Natural killer cell (primary cell): ENCODE measurements at regions not wholly inside any gene's neighbourhood (a gene's known extent, or its start where the extent isn't known, plus 50 kb on each side); places are given as distances from the start of the nearest gene placed in this dataset.

Source experiments
- ATAC-seq, 3 donors: fragments of 150-1000 bp in 2 of 3; fragments of 200-7000 bp in 1 of 3; cut with Tn5 transposase; 1 replicate in 1 of 3; 2 replicates in 2 of 3; pipeline ENCODE4 v1.10.0; 2021; ENCODE audit warnings: mild to moderate bottlenecking in 2 of 3, moderate library complexity in 2 of 3
- DNase-seq, 2 donors: peaks; one replicate each; pipeline versions ENCODE4 v3.0.0 to v3.0.0-alpha.2; 2013 to 2021; ENCODE audit warnings: mixed read lengths in 1 of 2
- H3K27ac ChIP-seq: one replicate; pipeline ENCODE4 v1.5.1; 2013; ENCODE audit warnings: mild to moderate bottlenecking, low read length
- H3K27me3 ChIP-seq: one replicate; pipeline ENCODE4 v1.6.1; 2013; ENCODE audit warnings: low read length; ENCODE audit not compliant: control insufficient read depth, insufficient read depth
- H3K36me3 ChIP-seq: one replicate; pipeline ENCODE4 v1.6.1; 2013; ENCODE audit warnings: low read length; ENCODE audit not compliant: control insufficient read depth, insufficient read depth
- H3K4me1 ChIP-seq: one replicate; pipeline ENCODE4 v1.6.1; 2013; ENCODE audit warnings: low read length; ENCODE audit not compliant: control insufficient read depth, insufficient read depth
- H3K4me3 ChIP-seq: one replicate; pipeline ENCODE4 v1.5.1; 2013; ENCODE audit warnings: low read length
- H3K9me3 ChIP-seq: one replicate; pipeline ENCODE4 v1.6.1; 2013; ENCODE audit warnings: low read length; ENCODE audit not compliant: control insufficient read depth, insufficient read depth
- H3K27ac Mint-ChIP-seq, 2 donors: one replicate each; pipeline ENCODE4 v1.8.0; 2022; ENCODE audit warnings: mild to moderate bottlenecking in 2 of 2, mixed read lengths in 2 of 2, moderate library complexity in 1 of 2
- H3K27me3 Mint-ChIP-seq, 2 donors: one replicate each; pipeline ENCODE4 v1.8.0; 2022; ENCODE audit warnings: low read depth in 2 of 2, mixed read lengths in 2 of 2
- H3K36me3 Mint-ChIP-seq: one replicate; pipeline ENCODE4 v1.8.0; 2022; ENCODE audit warnings: mixed read lengths
- H3K4me1 Mint-ChIP-seq, 2 donors: one replicate each; pipeline ENCODE4 v1.8.0; 2022; ENCODE audit warnings: mixed read lengths in 2 of 2
- H3K4me3 Mint-ChIP-seq: one replicate; pipeline ENCODE4 v1.8.0; 2022; ENCODE audit warnings: mild to moderate bottlenecking, moderate library complexity, mixed read lengths
- H3K9me3 Mint-ChIP-seq, 2 donors: one replicate each; pipeline ENCODE4 v1.8.0; 2022; ENCODE audit warnings: mixed read lengths in 2 of 2
- WGBS: methylation state at CpG from one replicate; pipeline ENCODE4 v1.1.7; 2013; ENCODE audit warnings: missing lambda C conversion rate; ENCODE audit not compliant: insufficient coverage; 5-methylcytosine and 5-hydroxymethylcytosine counted together
- intact Hi-C: fragments of 100-400 bp; cut with micrococcal nuclease; formaldehyde crosslinking; loops from one replicate; pipeline ENCODE4 v1.14.2; 2022
- TF ChIP-seq, protein P1 (sequence below): fragments of 200-600 bp; IDR thresholded peaks from one replicate; pipeline ENCODE4 v1.8.0; 2022; ENCODE audit warnings: antibody characterized with exemption

- TF ChIP-seq, protein P1, sequence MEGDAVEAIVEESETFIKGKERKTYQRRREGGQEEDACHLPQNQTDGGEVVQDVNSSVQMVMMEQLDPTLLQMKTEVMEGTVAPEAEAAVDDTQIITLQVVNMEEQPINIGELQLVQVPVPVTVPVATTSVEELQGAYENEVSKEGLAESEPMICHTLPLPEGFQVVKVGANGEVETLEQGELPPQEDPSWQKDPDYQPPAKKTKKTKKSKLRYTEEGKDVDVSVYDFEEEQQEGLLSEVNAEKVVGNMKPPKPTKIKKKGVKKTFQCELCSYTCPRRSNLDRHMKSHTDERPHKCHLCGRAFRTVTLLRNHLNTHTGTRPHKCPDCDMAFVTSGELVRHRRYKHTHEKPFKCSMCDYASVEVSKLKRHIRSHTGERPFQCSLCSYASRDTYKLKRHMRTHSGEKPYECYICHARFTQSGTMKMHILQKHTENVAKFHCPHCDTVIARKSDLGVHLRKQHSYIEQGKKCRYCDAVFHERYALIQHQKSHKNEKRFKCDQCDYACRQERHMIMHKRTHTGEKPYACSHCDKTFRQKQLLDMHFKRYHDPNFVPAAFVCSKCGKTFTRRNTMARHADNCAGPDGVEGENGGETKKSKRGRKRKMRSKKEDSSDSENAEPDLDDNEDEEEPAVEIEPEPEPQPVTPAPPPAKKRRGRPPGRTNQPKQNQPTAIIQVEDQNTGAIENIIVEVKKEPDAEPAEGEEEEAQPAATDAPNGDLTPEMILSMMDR, result no peak
- H3K27me3 ChIP-seq, result no peaks in the 10 kb centered on the region
- no peaks in the 10 kb centered on the region for H3K36me3 ChIP-seq
- Mint-ChIP-seq H3K4me3 (no peak overlapping the region), H3K4me1 (no peaks in the 10 kb centered on the region), H3K9me3 (peaks cover 9% of the 10 kb centered on the region in 2 donors), H3K27ac (no peak overlapping the region), H3K36me3 (no peaks in the 10 kb centered on the region), H3K27me3 (no peaks in the 10 kb centered on the region)
- 97% methylated on average over 1 of the region's 1 CpG for WGBS
- DNase-seq (no peak), ATAC-seq (no peak)
- H3K4me3 ChIP-seq, result no peak overlapping the region
- H3K4me1 ChIP-seq, result no peaks in the 10 kb centered on the region
- no peak overlapping the region for H3K27ac ChIP-seq
- H3K9me3 ChIP-seq, result no peaks in the 10 kb centered on the region
- intact Hi-C loops, result no loop called here
These were observed 293.4 kb upstream of the GBE1 start for GRCh38 chr3:82054849-82055248.

GRCh38 chr3:82053236-82053635, 291.8 kb upstream of the GBE1 start:
- WGBS, result no CpG with 5 or more reads among the region's 1 CpG
- DNase-seq (no peak), ATAC-seq (no peak)
- H3K27ac Mint-ChIP-seq, result no peak overlapping the region
- Histone ChIP-seq H3K27ac (no peak overlapping the region), H3K27me3 (no peaks in the 10 kb centered on the region), H3K4me3 (no peak overlapping the region), H3K36me3 (no peaks in the 10 kb centered on the region), H3K9me3 (no peaks in the 10 kb centered on the region), H3K4me1 (no peaks in the 10 kb centered on the region)
- no peaks in the 10 kb centered on the region for H3K4me1 Mint-ChIP-seq
- TF ChIP-seq, protein P1, result no peak
- H3K4me3 Mint-ChIP-seq, result no peak overlapping the region
- H3K36me3 Mint-ChIP-seq, result no peaks in the 10 kb centered on the region
- H3K9me3 Mint-ChIP-seq, result peaks cover 9 to 11% of the 10 kb centered on the region in 2 donors
- intact Hi-C loops, result no loop called here
- no peaks in the 10 kb centered on the region for H3K27me3 Mint-ChIP-seq

GRCh38 chr3:82050382-82050781, 288.9 kb upstream of the GBE1 start:
- no peaks in the 10 kb centered on the region for H3K27me3 ChIP-seq
- Mint-ChIP-seq H3K4me3 (no peak overlapping the region), H3K27ac (no peak overlapping the region), H3K4me1 (no peaks in the 10 kb centered on the region), H3K36me3 (no peaks in the 10 kb centered on the region), H3K9me3 (peaks cover 7 to 9% of the 10 kb centered on the region in 2 donors), H3K27me3 (no peaks in the 10 kb centered on the region)
- no peaks in the 10 kb centered on the region for H3K36me3 ChIP-seq
- intact Hi-C loops, result no loop called here
- H3K27ac ChIP-seq, result no peak overlapping the region
- WGBS, result 80% methylated on average over 1 of the region's 1 CpG
- ATAC-seq, result no peak
- DNase-seq, result no peak
- H3K4me3 ChIP-seq, result no peak overlapping the region
- no peaks in the 10 kb centered on the region for H3K4me1 ChIP-seq
- H3K9me3 ChIP-seq, result no peaks in the 10 kb centered on the region
- TF ChIP-seq, protein P1, result no peak

- Histone ChIP-seq H3K27ac (no peak overlapping the region), H3K27me3 (no peaks in the 10 kb centered on the region), H3K9me3 (no peaks in the 10 kb centered on the region), H3K36me3 (no peaks in the 10 kb centered on the region), H3K4me3 (no peak overlapping the region), H3K4me1 (no peaks in the 10 kb centered on the region)
- intact Hi-C loops, result no loop called here
- Mint-ChIP-seq H3K36me3 (no peaks in the 10 kb centered on the region), H3K27me3 (no peaks in the 10 kb centered on the region), H3K9me3 (peaks cover 7 to 9% of the 10 kb centered on the region in 2 donors), H3K4me3 (no peak overlapping the region), H3K27ac (no peak overlapping the region), H3K4me1 (no peaks in the 10 kb centered on the region)
- WGBS, result 74% methylated on average over 3 of the region's 3 CpGs
- TF ChIP-seq, protein P1, result no peak
- ATAC-seq (no peak), DNase-seq (no peak)
These were observed 287.3 kb upstream of the GBE1 start for GRCh38 chr3:82048711-82049110.
